Calu3 (cell line): ENCODE measurements at regions not wholly inside any gene's neighbourhood (a gene's known extent, or its start where the extent isn't known, plus 50 kb on each side); places are given as distances from the start of the nearest gene placed in this dataset.

Experiments
- BruUV-seq: library from RNA; stranded (reverse); fragments of 400-500 nt; replicated peaks from 2 replicates; lab custom pipeline; 2021; lab: Mats Ljungman, UMichigan
- CTCF ChIA-PET: fragments of 300-600 bp; sonication (Branson Sonifier 250); formaldehyde crosslinking; loops from one replicate; lab custom pipeline; 2022; ENCODE audit warnings: antibody characterized with exemption; lab: Charles Lee
- DNase-seq: peaks from one replicate; pipeline ENCODE4 v3.0.0; 2022
- H3K27ac Mint-ChIP-seq: one replicate; pipeline ENCODE4 v1.8.0; 2022; ENCODE audit warnings: mixed read lengths; ENCODE audit not compliant: unreplicated experiment
- H3K27me3 Mint-ChIP-seq: one replicate; pipeline ENCODE4 v1.8.0; 2022; ENCODE audit warnings: mixed read lengths; ENCODE audit not compliant: unreplicated experiment
- H3K36me3 Mint-ChIP-seq: one replicate; pipeline ENCODE4 v1.8.0; 2022; ENCODE audit warnings: mild to moderate bottlenecking, moderate library complexity, mixed read lengths; ENCODE audit not compliant: insufficient read depth, unreplicated experiment
- H3K4me1 Mint-ChIP-seq: one replicate; pipeline ENCODE4 v1.8.0; 2022; ENCODE audit warnings: mild to moderate bottlenecking, low read depth, mixed read lengths; ENCODE audit not compliant: unreplicated experiment
- H3K4me3 Mint-ChIP-seq: one replicate; pipeline ENCODE4 v1.8.0; 2022; ENCODE audit warnings: mild to moderate bottlenecking, low read depth, moderate library complexity, mixed read lengths; ENCODE audit not compliant: unreplicated experiment
- H3K9me3 Mint-ChIP-seq: one replicate; pipeline ENCODE4 v1.8.0; 2022; ENCODE audit warnings: low read depth, mixed read lengths; ENCODE audit not compliant: unreplicated experiment
- CTCF ChIP-seq: fragments of 200-600 bp; IDR thresholded peaks from one replicate; pipeline ENCODE4 v1.8.0; 2022; ENCODE audit warnings: antibody characterized with exemption; ENCODE audit not compliant: unreplicated experiment
- intact Hi-C: fragments of 100-400 bp; cut with micrococcal nuclease; formaldehyde crosslinking; loops from one replicate; pipeline ENCODE4 v1.10.0; 2022; ENCODE audit not compliant: unreplicated experiment

GRCh38 chr9:85142496-85142911, 473.0 kb downstream of the NTRK2 start:
- Mint-ChIP-seq H3K9me3 (peaks cover 4% of the 10 kb centered on the region), H3K4me3 (no peak overlapping the region), H3K27me3 (peaks cover 10% of the 10 kb centered on the region), H3K27ac (no peak overlapping the region), H3K36me3 (no peaks in the 10 kb centered on the region), H3K4me1 (no peaks in the 10 kb centered on the region)
- DNase-seq = no peak
- no peak for TF ChIP-seq CTCF
- no TSS peak for BruUV-seq
- intact Hi-C loops = no loop called here
- CTCF ChIA-PET = interaction anchor here (0.8 to 1.5 kb wide), 3 partner anchors 100 to 145 kb away, joined by 3 to 4 read pairs (median 3); no protein-coding TSS in a partner anchor

GRCh38 chr9:85137696-85138095, 468.2 kb downstream of the NTRK2 start:
- Mint-ChIP-seq H3K27ac (no peak overlapping the region), H3K9me3 (no peaks in the 10 kb centered on the region), H3K27me3 (no peaks in the 10 kb centered on the region), H3K4me3 (no peak overlapping the region), H3K4me1 (no peaks in the 10 kb centered on the region), H3K36me3 (no peaks in the 10 kb centered on the region)
- CTCF ChIA-PET = interaction anchor here (0.6 kb wide), 1 partner anchor 155 kb away, joined by 3 read pairs; no protein-coding TSS in a partner anchor
- no peak for TF ChIP-seq CTCF
- intact Hi-C loops = no loop called here
- no peak for DNase-seq
- BruUV-seq = no TSS peak

- Mint-ChIP-seq H3K36me3 (no peaks in the 10 kb centered on the region), H3K9me3 (no peaks in the 10 kb centered on the region), H3K27ac (no peak overlapping the region), H3K4me1 (no peaks in the 10 kb centered on the region), H3K4me3 (no peak overlapping the region), H3K27me3 (no peaks in the 10 kb centered on the region)
- intact Hi-C loops = no loop called here
- DNase-seq = no peak
- no TSS peak for BruUV-seq
- CTCF ChIA-PET = interaction anchor here (0.6 kb wide), 1 partner anchor 156 kb away, joined by 3 read pairs; no protein-coding TSS in a partner anchor
- TF ChIP-seq CTCF = no peak
These were observed 467.5 kb downstream of the NTRK2 start for GRCh38 chr9:85136987-85137386.

GRCh38 chr9:85136507-85136906, 467.0 kb downstream of the NTRK2 start:
- TF ChIP-seq CTCF = no peak
- no TSS peak for BruUV-seq
- intact Hi-C loops = no loop called here
- no peaks in the 10 kb centered on the region for H3K27me3 Mint-ChIP-seq
- no peak overlapping the region for H3K4me3 Mint-ChIP-seq
- CTCF ChIA-PET = no interaction called here
- no peak for DNase-seq
- H3K27ac Mint-ChIP-seq = no peak overlapping the region
- no peaks in the 10 kb centered on the region for H3K9me3 Mint-ChIP-seq
- no peaks in the 10 kb centered on the region for H3K4me1 Mint-ChIP-seq
- no peaks in the 10 kb centered on the region for H3K36me3 Mint-ChIP-seq
